Tibial nerve (tissue), 4 donors: ENCODE measurements at regions not wholly inside any gene's neighbourhood (a gene's known extent, or its start where the extent isn't known, plus 50 kb on each side); places are given as distances from the start of the nearest gene placed in this dataset.
A peak's percentile ranks its signal among the peaks of the same experiment; 100 is the strongest.

Experiments
- DNase-seq, 2 donors: peaks; one replicate each; pipeline ENCODE4 v3.0.0-alpha.2; 2019; ENCODE audit warnings: low spot score in 2 of 2
- H3K27ac ChIP-seq, 4 donors: fragments of 200-600 bp; sonication (generic) in 3 of 4; one replicate each; pipeline ENCODE4 v1.5.1; 2017 to 2019; ENCODE audit warnings: mild to moderate bottlenecking in 1 of 4
- H3K27me3 ChIP-seq, 2 donors: fragments of 200-600 bp; sonication (generic) in 1 of 2; one replicate each; pipeline versions ENCODE4 v1.5.1 to v1.6.0; 2017 to 2019
- H3K36me3 ChIP-seq, 3 donors: fragments of 200-600 bp; sonication (generic); one replicate each; pipeline ENCODE4 v1.5.1; 2018 to 2019
- H3K4me1 ChIP-seq, 4 donors: fragments of 200-600 bp; sonication (generic) in 3 of 4; one replicate each; pipeline ENCODE4 v1.5.1; 2017 to 2019
- H3K4me3 ChIP-seq, 4 donors: fragments of 200-600 bp; sonication (generic) in 3 of 4; one replicate each; pipeline ENCODE4 v1.5.1; 2017 to 2019; ENCODE audit warnings: mild to moderate bottlenecking in 1 of 4, moderate library complexity in 1 of 4
- H3K9me3 ChIP-seq, 4 donors: fragments of 200-600 bp; sonication (generic) in 3 of 4; one replicate each; pipeline ENCODE4 v1.5.1; 2017 to 2019
- EP300 ChIP-seq, 2 donors: sonication (generic); formaldehyde crosslinking; IDR thresholded peaks; one replicate each; pipeline ENCODE4 v1.6.1; 2017; ENCODE audit warnings: antibody characterized with exemption in 2 of 2, mild to moderate bottlenecking in 1 of 2
- POLR2A ChIP-seq, 2 donors: fragments of 450-650 bp; IDR thresholded peaks; one replicate each; pipeline ENCODE4 v1.6.1; 2017; ENCODE audit warnings: antibody characterized with exemption in 2 of 2, mild to moderate bottlenecking in 2 of 2, moderate library complexity in 2 of 2
- WGBS, 2 donors: methylation state at CpG; one replicate each; pipeline ENCODE4 v1.1.5; 2018; 5-methylcytosine and 5-hydroxymethylcytosine counted together
- TF ChIP-seq, protein P1 (sequence below), 5 experiments: fragments of 200-600 bp in 3 of 5; fragments of 450-650 bp in 2 of 5; sonication (generic) in 3 of 5; IDR thresholded peaks; one replicate each; pipeline ENCODE4 v1.5.1; 2016 to 2019; ENCODE audit warnings: antibody characterized with exemption in 5 of 5, mild to moderate bottlenecking in 3 of 5, moderate library complexity in 2 of 5

GRCh38 chr1:234909851-234910250 is 218.8 kb downstream of the TOMM20 start:
- TF ChIP-seq, protein P1, sequence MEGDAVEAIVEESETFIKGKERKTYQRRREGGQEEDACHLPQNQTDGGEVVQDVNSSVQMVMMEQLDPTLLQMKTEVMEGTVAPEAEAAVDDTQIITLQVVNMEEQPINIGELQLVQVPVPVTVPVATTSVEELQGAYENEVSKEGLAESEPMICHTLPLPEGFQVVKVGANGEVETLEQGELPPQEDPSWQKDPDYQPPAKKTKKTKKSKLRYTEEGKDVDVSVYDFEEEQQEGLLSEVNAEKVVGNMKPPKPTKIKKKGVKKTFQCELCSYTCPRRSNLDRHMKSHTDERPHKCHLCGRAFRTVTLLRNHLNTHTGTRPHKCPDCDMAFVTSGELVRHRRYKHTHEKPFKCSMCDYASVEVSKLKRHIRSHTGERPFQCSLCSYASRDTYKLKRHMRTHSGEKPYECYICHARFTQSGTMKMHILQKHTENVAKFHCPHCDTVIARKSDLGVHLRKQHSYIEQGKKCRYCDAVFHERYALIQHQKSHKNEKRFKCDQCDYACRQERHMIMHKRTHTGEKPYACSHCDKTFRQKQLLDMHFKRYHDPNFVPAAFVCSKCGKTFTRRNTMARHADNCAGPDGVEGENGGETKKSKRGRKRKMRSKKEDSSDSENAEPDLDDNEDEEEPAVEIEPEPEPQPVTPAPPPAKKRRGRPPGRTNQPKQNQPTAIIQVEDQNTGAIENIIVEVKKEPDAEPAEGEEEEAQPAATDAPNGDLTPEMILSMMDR (IDR thresholded peaks at IDR 0.05): no peak
- no peak for TF ChIP-seq POLR2A (IDR thresholded peaks at IDR 0.05)
- no peak for TF ChIP-seq EP300 (IDR thresholded peaks at IDR 0.05)
- H3K4me1 ChIP-seq: peaks cover 0 to 35% (median 12%) of the 10 kb centered on the region in 4 donors
- H3K27ac ChIP-seq: no peak overlapping the region
- no peaks in the 10 kb centered on the region for H3K9me3 ChIP-seq
- no peaks in the 10 kb centered on the region for H3K36me3 ChIP-seq
- H3K27me3 ChIP-seq: no peaks in the 10 kb centered on the region
- no peak overlapping the region for H3K4me3 ChIP-seq
- 98% methylated on average over 4 of the region's 4 CpGs for WGBS, 2 donors
- DNase-seq: no peak

GRCh38 chr1:234909307-234909810 is 219.3 kb downstream of the TOMM20 start:
- no peak for DNase-seq
- WGBS, 2 donors: 96% methylated on average over 1 of the region's 1 CpG
- TF ChIP-seq EP300 (IDR thresholded peaks at IDR 0.05): no peak
- TF ChIP-seq, protein P1 (IDR thresholded peaks at IDR 0.05): no peak
- TF ChIP-seq POLR2A (IDR thresholded peaks at IDR 0.05): no peak
- Histone ChIP-seq H3K4me1 (peaks cover 0 to 35% (median 12%) of the 10 kb centered on the region in 4 donors), H3K4me3 (no peak overlapping the region), H3K36me3 (no peaks in the 10 kb centered on the region), H3K9me3 (no peaks in the 10 kb centered on the region), H3K27ac (peak overlapping the region in 1 of 4 donors; percentile 84), H3K27me3 (no peaks in the 10 kb centered on the region)

GRCh38 chr1:234908571-234908970 is 220.1 kb downstream of the TOMM20 start:
- TF ChIP-seq EP300 (IDR thresholded peaks at IDR 0.05) (no peak), POLR2A (IDR thresholded peaks at IDR 0.05) (no peak)
- TF ChIP-seq, protein P1 (IDR thresholded peaks at IDR 0.05): no peak
- H3K4me3 ChIP-seq: no peak overlapping the region
- H3K9me3 ChIP-seq: no peaks in the 10 kb centered on the region
- peaks cover 0 to 35% (median 12%) of the 10 kb centered on the region in 4 donors for H3K4me1 ChIP-seq
- DNase-seq: no peak
- WGBS, 2 donors: 87 to 89% methylated on average over 9 of the region's 9 CpGs
- H3K36me3 ChIP-seq: no peaks in the 10 kb centered on the region
- no peaks in the 10 kb centered on the region for H3K27me3 ChIP-seq
- peak overlapping the region in 3 of 4 donors; percentile 37 to 84 (median 69) for H3K27ac ChIP-seq

DNA sequence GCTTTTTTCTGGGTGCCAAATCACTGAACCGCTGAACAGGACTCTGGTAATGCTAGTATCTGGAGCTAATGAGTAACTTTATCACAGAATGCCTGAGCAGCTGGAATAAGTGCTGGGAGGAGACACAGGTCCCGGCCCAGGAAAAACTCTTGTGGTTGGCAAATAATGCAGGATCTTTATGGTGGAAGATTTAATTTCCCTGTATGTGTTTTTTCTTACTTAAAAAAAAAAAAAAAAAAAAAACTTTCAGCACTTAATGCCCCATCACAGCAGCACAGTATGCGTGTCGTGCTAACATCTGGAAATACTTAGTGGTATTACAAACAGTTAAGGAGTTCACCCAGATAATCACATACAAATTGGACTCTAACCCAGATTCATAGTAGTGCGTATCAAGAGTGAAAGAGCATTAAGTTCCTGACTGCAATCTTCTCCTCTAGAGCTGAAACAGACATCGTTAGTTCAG is 220.7 kb downstream of the TOMM20 start:
- H3K9me3 ChIP-seq: no peaks in the 10 kb centered on the region
- TF ChIP-seq, protein P1 (IDR thresholded peaks at IDR 0.05): no peak
- TF ChIP-seq EP300 (IDR thresholded peaks at IDR 0.05): peak in 1 of 2 donors; percentile 56
- H3K4me1 ChIP-seq: peaks cover 0 to 31% (median 11%) of the 10 kb centered on the region in 4 donors
- peak overlapping the region in 3 of 4 donors; percentile 37 to 84 (median 69) for H3K27ac ChIP-seq
- H3K36me3 ChIP-seq: no peaks in the 10 kb centered on the region
- no peak for DNase-seq
- H3K27me3 ChIP-seq: no peaks in the 10 kb centered on the region
- H3K4me3 ChIP-seq: no peak overlapping the region
- 51 to 67% methylated on average over 6 of the region's 6 CpGs for WGBS, 2 donors

DNA sequence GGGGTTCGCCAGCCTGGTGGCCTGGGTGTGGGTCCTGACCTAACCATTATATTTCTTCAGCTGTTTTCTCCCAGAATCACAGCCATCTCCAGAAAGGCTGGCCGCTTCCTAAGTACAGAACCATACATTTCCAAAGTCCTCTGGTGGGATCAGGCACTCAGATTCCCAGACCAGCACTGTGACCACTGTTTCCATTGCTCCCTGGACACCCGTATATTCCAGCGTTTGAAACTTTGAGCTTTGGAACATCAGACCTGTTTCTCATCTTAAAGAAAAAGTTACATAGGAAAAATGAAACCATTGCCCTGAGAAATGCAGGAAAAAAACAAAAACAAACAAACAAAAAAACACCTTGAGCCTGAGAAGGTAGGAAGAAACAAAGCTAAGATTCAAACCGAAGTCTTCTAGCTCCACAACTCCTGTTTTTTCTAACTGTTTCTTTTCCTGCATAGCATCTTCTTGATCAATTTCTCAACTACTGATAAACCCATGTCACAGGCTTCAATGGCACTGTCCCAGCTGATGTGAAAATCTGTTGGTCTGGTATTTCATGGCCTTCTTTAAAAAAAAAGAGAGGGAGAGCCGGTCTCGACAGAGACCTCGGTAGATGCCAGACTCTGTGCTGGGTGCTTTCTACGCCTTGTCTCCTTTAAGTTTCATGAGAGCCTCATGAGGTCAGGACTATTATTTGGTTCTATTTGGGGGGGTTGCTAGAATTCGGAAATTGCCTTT is 221.3 kb downstream of the TOMM20 start:
- TF ChIP-seq EP300 (IDR thresholded peaks at IDR 0.05) (no peak), POLR2A (IDR thresholded peaks at IDR 0.05) (no peak)
- TF ChIP-seq, protein P1 (IDR thresholded peaks at IDR 0.05): no peak
- Histone ChIP-seq H3K27ac (peak overlapping the region in 2 of 4 donors; percentile 37 to 84), H3K4me1 (peaks cover 0 to 25% (median 6%) of the 10 kb centered on the region in 4 donors), H3K9me3 (no peaks in the 10 kb centered on the region), H3K27me3 (no peaks in the 10 kb centered on the region), H3K4me3 (no peak overlapping the region), H3K36me3 (no peaks in the 10 kb centered on the region)
- 76 to 83% methylated on average over 10 of the region's 10 CpGs for WGBS, 2 donors
- DNase-seq: no peak
